HG03039 (cell line): ENCODE measurements at regions not wholly inside any gene's neighbourhood (a gene's known extent, or its start where the extent isn't known, plus 50 kb on each side); places are given as distances from the start of the nearest gene placed in this dataset.
"Not testable (repeated sequence)": the region's sequence is repeated elsewhere in the genome, so short reads cannot be mapped to it uniquely, and the experiment has no call there.

Experiments used
- ATAC-seq: cut with Tn5 transposase; IDR thresholded peaks from one replicate; pipeline ENCODE4 v1.9.1; 2021; ENCODE audit warnings: mild to moderate bottlenecking, moderate library complexity; ENCODE audit not compliant: unreplicated experiment

- no peak for ATAC-seq
These were observed 495.9 kb upstream of the NECTIN3 start for GRCh38 chr3:110575702-110576101.

- ATAC-seq, result no peak
These were observed 494.7 kb upstream of the NECTIN3 start for GRCh38 chr3:110576960-110577359.

- no peak for ATAC-seq
These were observed 493.8 kb upstream of the NECTIN3 start for GRCh38 chr3:110577854-110578253.

GRCh38 chr3:110579840-110580550, 491.6 kb upstream of the NECTIN3 start:
- ATAC-seq, result no peak

GRCh38 chr3:110583373-110583935, 488.2 kb upstream of the NECTIN3 start:
- ATAC-seq, result no peak

GRCh38 chr3:110588906-110589305, 482.7 kb upstream of the NECTIN3 start:
- ATAC-seq, result no peak

- no peak for ATAC-seq
These were observed 482.3 kb upstream of the NECTIN3 start for GRCh38 chr3:110589341-110589740.

- ATAC-seq, result no peak
These were observed 477.9 kb upstream of the NECTIN3 start for GRCh38 chr3:110593749-110594148.

- no peak for ATAC-seq
These were observed 472.6 kb upstream of the NECTIN3 start for GRCh38 chr3:110598847-110599490.

- ATAC-seq, result no peak
These were observed 463.1 kb upstream of the NECTIN3 start for GRCh38 chr3:110608566-110608965.

- ATAC-seq, result no peak
These were observed 459.6 kb upstream of the NECTIN3 start for GRCh38 chr3:110612045-110612444.

- no peak for ATAC-seq
These were observed 457.4 kb upstream of the NECTIN3 start for GRCh38 chr3:110614186-110614585.

- no peak for ATAC-seq
These were observed 456.2 kb upstream of the NECTIN3 start for GRCh38 chr3:110615454-110615853.

GRCh38 chr3:110618512-110619226, 452.9 kb upstream of the NECTIN3 start:
- ATAC-seq, result no peak

GRCh38 chr3:110620118-110620517, 451.5 kb upstream of the NECTIN3 start:
- ATAC-seq, result no peak

- ATAC-seq, result no peak
These were observed 448.0 kb upstream of the NECTIN3 start for GRCh38 chr3:110623571-110623970.

- ATAC-seq, result no peak
These were observed 447.0 kb upstream of the NECTIN3 start for GRCh38 chr3:110624576-110624975.

GRCh38 chr3:110625201-110625747, 446.3 kb upstream of the NECTIN3 start:
- no peak for ATAC-seq

- not testable (repeated sequence) for ATAC-seq
These were observed 444.9 kb upstream of the NECTIN3 start for GRCh38 chr3:110626652-110627111.

GRCh38 chr3:110628650-110629301, 442.8 kb upstream of the NECTIN3 start:
- ATAC-seq, result no peak

GRCh38 chr3:110629917-110630316, 441.7 kb upstream of the NECTIN3 start:
- ATAC-seq, result no peak
